IMR-90 (cell line): ENCODE measurements at regions not wholly inside any gene's neighbourhood (a gene's known extent, or its start where the extent isn't known, plus 50 kb on each side); places are given as distances from the start of the nearest gene placed in this dataset.
"Not testable (repeated sequence)": the region's sequence is repeated elsewhere in the genome, so short reads cannot be mapped to it uniquely, and the experiment has no call there.

Source experiments
- BHLHE40 ChIP-seq: fragments of 150-350 bp; IDR thresholded peaks from 2 replicates; pipeline ENCODE4 v1.6.1; 2016; ENCODE audit warnings: mild to moderate bottlenecking, low read depth, low read length
- CEBPB ChIP-seq: IDR thresholded peaks from 2 replicates; pipeline ENCODE4 v1.6.1; 2012; ENCODE audit warnings: low read depth, low read length, improper control_type of control experiment
- CHD1 ChIP-seq: IDR thresholded peaks from 2 replicates; pipeline ENCODE4 v1.6.1; 2012; ENCODE audit warnings: low read depth, low read length, improper control_type of control experiment
- CTCF ChIP-seq: conservative IDR thresholded peaks from 2 replicates; pipeline ENCODE4 v1.5.1; 2012; ENCODE audit warnings: mild to moderate bottlenecking, low read depth, low read length, improper control_type of control experiment
- ELK1 ChIP-seq: fragments of 150-350 bp; IDR thresholded peaks from 2 replicates; pipeline ENCODE4 v1.6.1; 2016; ENCODE audit warnings: low read depth, mild to moderate bottlenecking, low read length, moderate library complexity, borderline replicate concordance
- FOS ChIP-seq: fragments of 150-350 bp; IDR thresholded peaks from 2 replicates; pipeline ENCODE4 v1.6.1; 2016; ENCODE audit warnings: low read depth, low read length
- MAFK ChIP-seq: IDR thresholded peaks from 2 replicates; pipeline ENCODE4 v1.6.1; 2012; ENCODE audit warnings: low read depth, low read length, improper control_type of control experiment
- MAZ ChIP-seq: IDR thresholded peaks from 2 replicates; pipeline ENCODE4 v1.6.1; 2012; ENCODE audit warnings: low read depth, mild to moderate bottlenecking, low read length, improper control_type of control experiment, moderate library complexity, borderline replicate concordance
- MXI1 ChIP-seq: IDR thresholded peaks from 2 replicates; pipeline ENCODE4 v1.6.1; 2012; ENCODE audit warnings: low read depth, mild to moderate bottlenecking, low read length, moderate library complexity, borderline replicate concordance
- POLR2A ChIP-seq: IDR thresholded peaks from 2 replicates; pipeline ENCODE4 v1.6.1; 2012; ENCODE audit warnings: mild to moderate bottlenecking, low read depth, low read length
- RAD21 ChIP-seq: IDR thresholded peaks from 2 replicates; pipeline ENCODE4 v1.6.1; 2012; ENCODE audit warnings: low read length, improper control_type of control experiment
- RCOR1 ChIP-seq: IDR thresholded peaks from 2 replicates; pipeline ENCODE4 v1.6.1; 2012; ENCODE audit warnings: mild to moderate bottlenecking, low read length, improper control_type of control experiment; ENCODE audit not compliant: insufficient replicate concordance
- SMC3 ChIP-seq: fragments of 150-350 bp; IDR thresholded peaks from 2 replicates; pipeline ENCODE4 v1.6.1; 2016; ENCODE audit warnings: low read depth, mild to moderate bottlenecking, antibody characterized with exemption, low read length, moderate library complexity
- TF ChIP-seq, protein P1 (sequence below): fragments of 150-350 bp; IDR thresholded peaks from 2 replicates; pipeline ENCODE4 v1.6.1; 2017; ENCODE audit warnings: mild to moderate bottlenecking, antibody characterized with exemption, low read length, low read depth

DNA sequence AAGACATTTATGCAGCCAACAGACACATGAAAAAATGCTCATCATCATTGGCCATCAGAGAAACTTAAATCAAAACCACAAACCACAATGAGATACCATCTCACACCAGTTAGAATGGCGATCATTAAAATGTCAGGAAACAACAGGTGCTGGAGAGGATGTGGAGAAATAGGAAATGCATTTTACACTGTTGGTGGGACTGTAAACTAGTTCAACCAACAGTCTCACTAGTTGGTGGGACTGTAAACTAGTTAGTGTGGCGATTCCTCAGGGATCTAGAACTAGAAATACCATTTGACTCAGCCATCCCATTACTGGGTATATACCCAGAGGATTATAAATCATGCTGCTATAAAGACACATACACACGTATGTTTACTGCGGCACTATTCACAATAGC is 518.8 kb downstream of the MMUT start:
- not testable (repeated sequence) for TF ChIP-seq SMC3, CEBPB, RAD21, POLR2A, CTCF, BHLHE40, MAZ, CHD1, RCOR1, FOS, ELK1, MAFK, MXI1
- TF ChIP-seq, protein P1, sequence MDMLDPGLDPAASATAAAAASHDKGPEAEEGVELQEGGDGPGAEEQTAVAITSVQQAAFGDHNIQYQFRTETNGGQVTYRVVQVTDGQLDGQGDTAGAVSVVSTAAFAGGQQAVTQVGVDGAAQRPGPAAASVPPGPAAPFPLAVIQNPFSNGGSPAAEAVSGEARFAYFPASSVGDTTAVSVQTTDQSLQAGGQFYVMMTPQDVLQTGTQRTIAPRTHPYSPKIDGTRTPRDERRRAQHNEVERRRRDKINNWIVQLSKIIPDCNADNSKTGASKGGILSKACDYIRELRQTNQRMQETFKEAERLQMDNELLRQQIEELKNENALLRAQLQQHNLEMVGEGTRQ, result not testable (repeated sequence)
